HCT116 (cell line): ENCODE measurements at regions not wholly inside any gene's neighbourhood (a gene's known extent, or its start where the extent isn't known, plus 50 kb on each side); places are given as distances from the start of the nearest gene placed in this dataset.

ENCODE experiments used
- CEBPB ChIP-seq: IDR thresholded peaks from 2 replicates; pipeline ENCODE4 v1.6.1; 2012; ENCODE audit warnings: low read depth
- EGR1 ChIP-seq: IDR thresholded peaks from 2 replicates; pipeline ENCODE4 v1.6.1; 2012; ENCODE audit warnings: low read depth
- EZH2 ChIP-seq: fragments of 200-600 bp; sonication (generic); IDR thresholded peaks from 2 replicates; pipeline ENCODE4 v1.6.1; 2017; ENCODE audit warnings: antibody characterized with exemption, mixed run types
- POLR2A ChIP-seq: IDR thresholded peaks from 2 replicates; pipeline ENCODE4 v1.7.0; 2011; ENCODE audit warnings: borderline replicate concordance; ENCODE audit not compliant: insufficient read depth, insufficient read length; ENCODE audit errors: extremely low read depth
- POLR2AphosphoS5 ChIP-seq: IDR thresholded peaks from 2 replicates; pipeline ENCODE4 v1.6.1; 2011; ENCODE audit warnings: mild to moderate bottlenecking, low read depth, low read length, moderate library complexity
- RAD21 ChIP-seq: IDR thresholded peaks from 2 replicates; pipeline ENCODE4 v1.6.1; 2012; ENCODE audit warnings: low read depth, mild to moderate bottlenecking
- SIN3A ChIP-seq: IDR thresholded peaks from 2 replicates; pipeline ENCODE4 v1.6.1; 2012; ENCODE audit warnings: low read depth
- ZFX ChIP-seq: fragments of 450-650 bp; IDR thresholded peaks from 2 replicates; pipeline ENCODE4 v1.6.1; 2017
- TF ChIP-seq, protein P1 (sequence below), 3 experiments: fragments of 200-600 bp in 1 of 3; sonication (generic) in 1 of 3; IDR thresholded peaks in 2 of 3; conservative IDR thresholded peaks in 1 of 3; 2 replicates each; pipeline ENCODE4 v1.5.1; 2012 to 2017; ENCODE audit warnings: low read depth in 2 of 3, low read length in 2 of 3, antibody characterized with exemption in 1 of 3, borderline replicate concordance in 1 of 3, control low read depth in 1 of 3, mild to moderate bottlenecking in 1 of 3, mixed read lengths in 1 of 3, mixed run types in 1 of 3, moderate library complexity in 1 of 3; ENCODE audit not compliant: insufficient read depth in 1 of 3
- TF ChIP-seq, protein P2 (sequence below): IDR thresholded peaks from 2 replicates; pipeline ENCODE4 v1.6.1; 2012; ENCODE audit warnings: low read depth
- TF ChIP-seq, protein P3 (sequence below): IDR thresholded peaks from 2 replicates; pipeline ENCODE4 v1.6.1; 2012

DNA sequence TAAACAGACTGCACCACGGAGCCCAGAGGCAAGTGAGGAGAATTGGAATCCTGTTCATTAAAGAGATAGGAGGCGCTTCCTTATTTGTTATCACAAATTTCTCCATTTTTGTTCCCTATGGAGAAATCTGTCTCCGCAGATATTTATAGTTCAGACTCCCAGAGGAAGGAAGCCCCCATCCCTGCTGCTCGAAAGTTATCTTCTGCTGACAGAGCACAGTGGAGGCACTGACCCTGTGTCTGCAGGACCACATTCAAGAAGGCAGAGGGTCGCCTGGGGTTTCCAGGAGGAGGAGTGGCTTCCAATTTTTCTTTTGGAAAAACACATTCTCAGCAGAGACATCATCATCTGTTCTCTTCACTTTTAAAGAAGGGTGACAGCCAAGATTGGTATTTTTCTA lies 73.0 kb upstream of the GPR45 start:
- TF ChIP-seq SIN3A = no peak
- TF ChIP-seq POLR2A = no peak
- no peak for TF ChIP-seq EZH2
- no peak for TF ChIP-seq POLR2AphosphoS5
- TF ChIP-seq, protein P1, sequence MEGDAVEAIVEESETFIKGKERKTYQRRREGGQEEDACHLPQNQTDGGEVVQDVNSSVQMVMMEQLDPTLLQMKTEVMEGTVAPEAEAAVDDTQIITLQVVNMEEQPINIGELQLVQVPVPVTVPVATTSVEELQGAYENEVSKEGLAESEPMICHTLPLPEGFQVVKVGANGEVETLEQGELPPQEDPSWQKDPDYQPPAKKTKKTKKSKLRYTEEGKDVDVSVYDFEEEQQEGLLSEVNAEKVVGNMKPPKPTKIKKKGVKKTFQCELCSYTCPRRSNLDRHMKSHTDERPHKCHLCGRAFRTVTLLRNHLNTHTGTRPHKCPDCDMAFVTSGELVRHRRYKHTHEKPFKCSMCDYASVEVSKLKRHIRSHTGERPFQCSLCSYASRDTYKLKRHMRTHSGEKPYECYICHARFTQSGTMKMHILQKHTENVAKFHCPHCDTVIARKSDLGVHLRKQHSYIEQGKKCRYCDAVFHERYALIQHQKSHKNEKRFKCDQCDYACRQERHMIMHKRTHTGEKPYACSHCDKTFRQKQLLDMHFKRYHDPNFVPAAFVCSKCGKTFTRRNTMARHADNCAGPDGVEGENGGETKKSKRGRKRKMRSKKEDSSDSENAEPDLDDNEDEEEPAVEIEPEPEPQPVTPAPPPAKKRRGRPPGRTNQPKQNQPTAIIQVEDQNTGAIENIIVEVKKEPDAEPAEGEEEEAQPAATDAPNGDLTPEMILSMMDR (IDR thresholded peaks at IDR 0.05 in 2 of 3, conservative IDR thresholded peaks at IDR 0.05 in 1 of 3; ENCODE audit: borderline replicate concordance in 1 of 3, insufficient read depth in 1 of 3, low read depth in 2 of 3, low read length in 2 of 3) = no peak
- no peak for TF ChIP-seq CEBPB
- TF ChIP-seq, protein P2, sequence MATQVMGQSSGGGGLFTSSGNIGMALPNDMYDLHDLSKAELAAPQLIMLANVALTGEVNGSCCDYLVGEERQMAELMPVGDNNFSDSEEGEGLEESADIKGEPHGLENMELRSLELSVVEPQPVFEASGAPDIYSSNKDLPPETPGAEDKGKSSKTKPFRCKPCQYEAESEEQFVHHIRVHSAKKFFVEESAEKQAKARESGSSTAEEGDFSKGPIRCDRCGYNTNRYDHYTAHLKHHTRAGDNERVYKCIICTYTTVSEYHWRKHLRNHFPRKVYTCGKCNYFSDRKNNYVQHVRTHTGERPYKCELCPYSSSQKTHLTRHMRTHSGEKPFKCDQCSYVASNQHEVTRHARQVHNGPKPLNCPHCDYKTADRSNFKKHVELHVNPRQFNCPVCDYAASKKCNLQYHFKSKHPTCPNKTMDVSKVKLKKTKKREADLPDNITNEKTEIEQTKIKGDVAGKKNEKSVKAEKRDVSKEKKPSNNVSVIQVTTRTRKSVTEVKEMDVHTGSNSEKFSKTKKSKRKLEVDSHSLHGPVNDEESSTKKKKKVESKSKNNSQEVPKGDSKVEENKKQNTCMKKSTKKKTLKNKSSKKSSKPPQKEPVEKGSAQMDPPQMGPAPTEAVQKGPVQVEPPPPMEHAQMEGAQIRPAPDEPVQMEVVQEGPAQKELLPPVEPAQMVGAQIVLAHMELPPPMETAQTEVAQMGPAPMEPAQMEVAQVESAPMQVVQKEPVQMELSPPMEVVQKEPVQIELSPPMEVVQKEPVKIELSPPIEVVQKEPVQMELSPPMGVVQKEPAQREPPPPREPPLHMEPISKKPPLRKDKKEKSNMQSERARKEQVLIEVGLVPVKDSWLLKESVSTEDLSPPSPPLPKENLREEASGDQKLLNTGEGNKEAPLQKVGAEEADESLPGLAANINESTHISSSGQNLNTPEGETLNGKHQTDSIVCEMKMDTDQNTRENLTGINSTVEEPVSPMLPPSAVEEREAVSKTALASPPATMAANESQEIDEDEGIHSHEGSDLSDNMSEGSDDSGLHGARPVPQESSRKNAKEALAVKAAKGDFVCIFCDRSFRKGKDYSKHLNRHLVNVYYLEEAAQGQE = no peak
- TF ChIP-seq, protein P3, sequence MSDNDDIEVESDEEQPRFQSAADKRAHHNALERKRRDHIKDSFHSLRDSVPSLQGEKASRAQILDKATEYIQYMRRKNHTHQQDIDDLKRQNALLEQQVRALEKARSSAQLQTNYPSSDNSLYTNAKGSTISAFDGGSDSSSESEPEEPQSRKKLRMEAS = no peak
- no peak for TF ChIP-seq RAD21
- TF ChIP-seq EGR1 = no peak
- no peak for TF ChIP-seq ZFX
